Activated naive CD8-positive, alpha-beta T cell treated with anti-CD3 and anti-CD28 coated beads for 36 hours (primary cell): ENCODE measurements at regions not wholly inside any gene's neighbourhood (a gene's known extent, or its start where the extent isn't known, plus 50 kb on each side); places are given as distances from the start of the nearest gene placed in this dataset.

Source experiments
- DNase-seq: peaks from one replicate; pipeline ENCODE4 v3.0.0; 2021
- H3K27ac Mint-ChIP-seq: one replicate; pipeline ENCODE4 v1.8.0; 2022; ENCODE audit warnings: mild to moderate bottlenecking, moderate library complexity, mixed read lengths
- H3K27me3 Mint-ChIP-seq: one replicate; pipeline ENCODE4 v1.8.0; 2022; ENCODE audit warnings: mild to moderate bottlenecking, mixed read lengths
- H3K36me3 Mint-ChIP-seq: one replicate; pipeline ENCODE4 v1.8.0; 2021; ENCODE audit warnings: mild to moderate bottlenecking, mixed read lengths
- H3K4me1 Mint-ChIP-seq: one replicate; pipeline ENCODE4 v1.8.0; 2021; ENCODE audit warnings: mixed read lengths
- H3K4me3 Mint-ChIP-seq: one replicate; pipeline ENCODE4 v1.8.0; 2022; ENCODE audit warnings: mild to moderate bottlenecking, moderate library complexity, mixed read lengths
- H3K9me3 Mint-ChIP-seq: one replicate; pipeline ENCODE4 v1.8.0; 2022; ENCODE audit warnings: mixed read lengths

DNA sequence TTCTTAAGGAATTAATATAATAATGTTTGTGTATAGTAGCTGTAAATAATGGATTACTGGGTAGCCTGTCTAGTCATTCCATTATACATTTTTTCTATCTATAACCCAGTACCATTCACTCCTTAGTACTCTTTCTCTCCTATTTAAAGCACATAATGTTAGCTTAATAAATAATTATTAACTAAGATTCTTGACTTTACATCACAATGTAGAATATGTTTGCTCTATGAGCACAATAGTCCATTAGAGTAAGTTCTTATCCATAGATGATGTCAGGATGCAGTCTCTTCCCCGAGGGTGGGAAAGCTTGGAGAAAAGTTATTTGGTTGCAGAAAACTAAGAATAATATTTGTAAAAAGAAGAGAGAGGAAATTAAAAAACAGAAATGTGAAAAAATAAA, 226.4 kb upstream of the EYS start:
- Mint-ChIP-seq H3K36me3 (no peaks in the 10 kb centered on the region), H3K27me3 (no peaks in the 10 kb centered on the region), H3K4me3 (no peak overlapping the region), H3K4me1 (no peaks in the 10 kb centered on the region), H3K27ac (no peak overlapping the region), H3K9me3 (peaks cover 4% of the 10 kb centered on the region)
- DNase-seq, result no peak

DNA sequence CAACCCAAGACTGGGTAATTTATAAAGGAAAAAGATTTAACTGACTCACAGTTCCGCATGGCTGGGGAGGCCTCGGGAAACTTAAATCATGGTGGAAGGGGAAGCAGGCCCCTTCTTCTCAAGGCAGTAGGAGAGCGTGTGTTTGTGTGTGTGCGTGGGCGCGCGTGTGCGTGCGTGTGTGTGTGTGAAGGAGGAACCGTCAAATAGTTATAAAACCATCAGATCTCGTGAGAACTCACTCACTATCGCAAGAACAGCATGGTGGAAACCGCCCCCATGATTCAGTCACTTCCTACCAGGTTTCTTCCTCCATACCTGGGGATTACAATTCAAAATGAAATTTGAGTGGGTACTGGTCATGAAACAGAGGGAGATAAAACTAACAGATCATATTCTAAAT, 220.1 kb upstream of the EYS start:
- H3K27ac Mint-ChIP-seq, result no peak overlapping the region
- H3K4me1 Mint-ChIP-seq, result no peaks in the 10 kb centered on the region
- peaks cover 3% of the 10 kb centered on the region for H3K9me3 Mint-ChIP-seq

DNA sequence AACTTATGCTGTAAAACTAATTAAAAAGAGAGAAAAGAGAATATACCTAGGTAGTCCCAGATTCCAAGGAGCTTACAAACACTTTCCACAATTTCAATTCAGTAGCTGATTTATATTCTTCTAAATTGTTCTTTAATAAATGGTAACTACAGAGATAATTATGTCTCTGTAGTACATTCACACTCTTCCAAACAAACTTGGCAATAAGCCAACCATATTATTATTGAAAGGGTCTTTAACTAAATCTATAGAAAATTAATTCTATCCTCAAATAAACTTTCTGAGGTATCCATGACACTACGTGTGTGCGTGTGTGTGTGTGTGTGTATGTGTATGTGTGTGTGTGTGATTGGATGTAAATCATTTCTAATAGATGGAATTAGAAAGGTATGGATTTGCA, 217.4 kb upstream of the EYS start:
- no peak overlapping the region for H3K27ac Mint-ChIP-seq
- H3K4me1 Mint-ChIP-seq, result no peaks in the 10 kb centered on the region
- no peaks in the 10 kb centered on the region for H3K36me3 Mint-ChIP-seq
- DNase-seq, result no peak
- peaks cover 4% of the 10 kb centered on the region for H3K9me3 Mint-ChIP-seq
- H3K4me3 Mint-ChIP-seq, result no peak overlapping the region
- no peaks in the 10 kb centered on the region for H3K27me3 Mint-ChIP-seq

More for the DNA sequence above, 220.1 kb upstream of the EYS start:
- Mint-ChIP-seq H3K27me3 (no peaks in the 10 kb centered on the region), H3K4me3 (no peak overlapping the region), H3K36me3 (no peaks in the 10 kb centered on the region)
- no peak for DNase-seq

DNA sequence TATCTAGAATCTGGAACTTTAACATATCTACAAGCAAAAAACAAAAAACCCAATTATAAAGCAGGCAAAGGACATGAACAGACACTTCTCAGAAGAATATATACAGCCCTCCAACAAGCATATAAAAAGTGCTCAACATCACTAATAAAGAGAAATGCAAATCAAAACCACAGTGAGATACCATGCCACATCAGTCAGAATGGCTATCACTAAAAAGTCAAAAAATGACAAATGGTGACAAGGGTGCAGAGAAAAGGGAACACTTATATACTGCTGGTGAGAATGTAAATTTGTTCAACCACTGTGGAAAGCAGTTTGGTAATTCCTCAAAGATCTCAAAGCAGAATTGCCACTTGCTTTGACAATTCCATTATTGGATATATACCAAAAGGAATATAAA, 215.0 kb upstream of the EYS start:
- Mint-ChIP-seq H3K9me3 (peaks cover 4% of the 10 kb centered on the region), H3K4me1 (no peaks in the 10 kb centered on the region), H3K4me3 (no peak overlapping the region), H3K27me3 (no peaks in the 10 kb centered on the region), H3K27ac (no peak overlapping the region), H3K36me3 (no peaks in the 10 kb centered on the region)
- DNase-seq, result no peak

DNA sequence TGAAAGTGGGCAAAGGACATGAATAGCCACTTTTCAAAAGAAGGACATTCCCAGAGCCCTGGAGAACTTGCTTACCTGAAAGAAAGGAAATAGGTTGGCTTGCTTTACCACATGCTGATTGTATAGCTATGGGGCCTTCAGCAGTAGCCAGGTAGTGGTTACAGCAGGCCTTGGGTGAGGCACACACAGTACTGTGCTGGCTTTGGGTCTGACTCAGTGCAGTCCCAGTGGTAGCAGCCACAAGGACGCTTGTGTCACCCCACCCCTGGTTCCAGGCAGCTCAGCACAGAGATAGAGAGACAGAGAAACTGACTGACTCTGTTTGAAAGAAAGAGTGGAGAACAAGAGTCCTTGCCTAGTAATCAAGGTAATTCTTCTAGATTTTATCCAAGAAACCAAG, 201.0 kb upstream of the EYS start:
- DNase-seq, result no peak
- Mint-ChIP-seq H3K36me3 (no peaks in the 10 kb centered on the region), H3K4me3 (no peak overlapping the region), H3K27ac (no peak overlapping the region), H3K4me1 (no peaks in the 10 kb centered on the region), H3K9me3 (peaks cover 3% of the 10 kb centered on the region), H3K27me3 (no peaks in the 10 kb centered on the region)

DNA sequence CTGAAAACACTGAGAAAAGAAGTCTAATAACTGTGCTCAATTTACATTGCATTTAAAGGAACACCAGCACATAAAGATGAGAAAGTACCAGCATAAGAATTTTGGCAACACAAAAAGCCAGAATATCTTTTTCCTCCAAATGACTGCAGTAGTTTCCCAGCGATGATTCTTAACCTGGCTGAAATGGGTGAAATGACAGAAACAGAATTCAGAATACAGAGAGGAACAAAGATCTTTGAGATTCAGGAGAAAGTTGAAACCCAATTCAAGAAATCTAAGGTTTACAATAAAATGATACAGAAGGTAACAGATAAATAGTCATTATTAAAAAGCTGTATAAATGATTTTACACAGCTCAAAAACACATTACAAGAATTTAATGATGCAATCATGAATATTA, 197.0 kb upstream of the EYS start:
- Mint-ChIP-seq H3K4me1 (no peaks in the 10 kb centered on the region), H3K4me3 (no peak overlapping the region)

DNA sequence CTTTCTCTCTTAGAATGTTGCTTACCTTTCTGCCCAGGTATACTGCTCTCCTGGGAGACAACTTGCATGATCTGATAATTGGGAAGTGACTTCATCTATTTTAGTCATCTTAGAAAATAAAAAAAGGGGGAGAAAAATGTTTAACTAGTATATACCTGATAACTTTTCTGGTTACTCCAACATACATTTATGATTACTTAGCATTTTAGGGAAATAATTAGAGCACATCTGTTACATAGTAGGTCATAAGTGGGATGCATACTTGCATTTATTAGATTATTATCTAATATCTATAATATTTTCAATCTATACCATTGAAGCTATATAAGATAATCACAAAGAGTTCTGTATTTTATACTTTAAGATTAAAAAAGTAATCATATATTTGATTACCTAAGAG, 193.9 kb upstream of the EYS start:
- Mint-ChIP-seq H3K36me3 (no peaks in the 10 kb centered on the region), H3K9me3 (peaks cover 3% of the 10 kb centered on the region), H3K4me1 (no peaks in the 10 kb centered on the region), H3K27me3 (no peaks in the 10 kb centered on the region), H3K4me3 (no peak overlapping the region), H3K27ac (no peak overlapping the region)
- no peak for DNase-seq

More for the DNA sequence above, 197.0 kb upstream of the EYS start:
- no peak for DNase-seq
- no peak overlapping the region for H3K27ac Mint-ChIP-seq
- H3K27me3 Mint-ChIP-seq, result no peaks in the 10 kb centered on the region
- H3K9me3 Mint-ChIP-seq, result peaks cover 3% of the 10 kb centered on the region
- H3K36me3 Mint-ChIP-seq, result no peaks in the 10 kb centered on the region

DNA sequence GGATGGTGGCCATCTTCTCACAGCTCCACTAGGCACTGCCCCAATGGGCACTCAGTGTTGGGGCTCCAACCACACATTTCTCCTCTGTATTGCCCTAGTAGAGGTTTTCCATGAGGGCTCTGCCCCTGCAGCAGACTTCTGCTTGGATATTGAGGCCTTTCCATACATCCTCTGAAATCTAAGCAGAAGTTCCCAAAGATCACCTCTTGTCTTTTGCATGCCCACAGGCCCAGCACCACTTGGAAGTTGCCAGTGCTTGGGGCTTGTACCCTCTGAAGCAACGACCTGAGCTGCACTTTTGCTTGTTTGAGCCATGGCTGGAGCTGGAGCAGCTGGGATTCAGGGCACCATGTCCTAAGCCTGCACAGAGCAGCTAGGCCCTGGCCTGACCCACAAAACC, 189.1 kb upstream of the EYS start:
- Mint-ChIP-seq H3K4me3 (no peak overlapping the region), H3K27ac (no peak overlapping the region), H3K27me3 (no peaks in the 10 kb centered on the region), H3K36me3 (no peaks in the 10 kb centered on the region), H3K9me3 (peaks cover 3% of the 10 kb centered on the region), H3K4me1 (no peaks in the 10 kb centered on the region)
- no peak for DNase-seq

DNA sequence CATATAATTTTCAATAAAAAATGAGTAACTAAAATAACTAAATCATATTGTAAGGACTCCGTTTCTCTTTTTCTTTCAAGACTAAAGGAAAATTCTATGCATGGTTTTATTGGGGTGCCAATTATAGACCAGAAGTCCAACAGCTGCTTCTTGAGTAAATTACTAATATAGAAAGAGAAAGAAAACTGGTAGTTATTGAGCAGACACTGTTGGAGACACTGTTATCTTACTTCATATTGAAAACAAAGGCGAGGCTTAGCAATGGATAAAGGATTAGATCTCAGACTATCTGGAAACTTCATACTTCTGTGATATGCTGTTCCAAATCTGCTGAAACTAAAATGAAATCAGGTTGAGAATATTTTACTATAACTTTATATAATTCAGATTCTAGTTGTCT, 169.6 kb upstream of the EYS start:
- H3K27me3 Mint-ChIP-seq, result no peaks in the 10 kb centered on the region
- H3K9me3 Mint-ChIP-seq, result no peaks in the 10 kb centered on the region
- no peak for DNase-seq
- H3K4me3 Mint-ChIP-seq, result no peak overlapping the region
- H3K27ac Mint-ChIP-seq, result no peak overlapping the region
- no peaks in the 10 kb centered on the region for H3K36me3 Mint-ChIP-seq
- no peaks in the 10 kb centered on the region for H3K4me1 Mint-ChIP-seq

DNA sequence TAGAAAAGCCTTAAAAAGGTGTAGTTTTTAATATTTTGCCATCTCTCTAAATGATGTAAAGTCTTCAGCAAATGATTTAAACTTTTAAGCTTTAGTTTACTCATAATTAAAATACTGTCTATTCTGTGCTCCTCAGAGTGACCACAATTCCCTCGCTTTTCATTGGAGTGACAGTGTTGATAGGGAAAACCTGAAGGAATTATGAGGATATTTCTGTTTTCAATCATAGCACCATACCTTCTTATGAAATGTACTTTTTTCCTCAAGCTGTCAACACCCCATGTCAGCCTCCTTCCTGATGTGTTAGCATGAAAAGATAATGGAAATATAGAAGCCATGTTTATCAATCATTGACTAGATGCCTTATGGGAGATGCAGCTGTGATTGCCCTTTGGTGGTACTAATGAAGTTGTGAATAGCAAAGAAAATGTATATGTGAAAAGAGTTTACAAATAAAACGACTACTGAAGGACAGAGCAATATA, 145.4 kb upstream of the EYS start:
- Mint-ChIP-seq H3K27ac (no peak overlapping the region), H3K36me3 (no peaks in the 10 kb centered on the region), H3K4me1 (no peaks in the 10 kb centered on the region), H3K4me3 (no peak overlapping the region), H3K27me3 (no peaks in the 10 kb centered on the region), H3K9me3 (peaks cover 5% of the 10 kb centered on the region)
- no peak for DNase-seq

DNA sequence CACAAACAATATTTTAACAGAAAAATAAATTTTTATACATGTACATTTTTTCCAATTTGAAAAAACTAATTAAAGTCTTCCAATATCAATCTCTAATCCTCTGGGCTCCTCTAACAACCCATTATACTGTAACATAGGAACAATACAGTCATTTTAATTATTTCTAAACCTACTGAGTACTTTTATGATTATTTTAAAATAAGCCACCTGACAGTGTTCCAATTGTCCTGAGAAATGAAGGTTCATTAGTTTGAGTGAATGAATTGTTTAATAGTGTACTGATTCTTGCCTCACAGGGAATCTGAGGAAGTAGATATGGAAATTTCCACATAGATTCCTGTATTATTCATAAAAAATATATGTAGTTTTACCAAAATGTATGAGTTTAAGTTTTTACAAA, 123.1 kb upstream of the EYS start:
- H3K4me1 Mint-ChIP-seq, result no peaks in the 10 kb centered on the region
- no peak overlapping the region for H3K27ac Mint-ChIP-seq
- DNase-seq, result no peak
- no peaks in the 10 kb centered on the region for H3K36me3 Mint-ChIP-seq
- peaks cover 5% of the 10 kb centered on the region for H3K9me3 Mint-ChIP-seq
- no peaks in the 10 kb centered on the region for H3K27me3 Mint-ChIP-seq
- no peak overlapping the region for H3K4me3 Mint-ChIP-seq

DNA sequence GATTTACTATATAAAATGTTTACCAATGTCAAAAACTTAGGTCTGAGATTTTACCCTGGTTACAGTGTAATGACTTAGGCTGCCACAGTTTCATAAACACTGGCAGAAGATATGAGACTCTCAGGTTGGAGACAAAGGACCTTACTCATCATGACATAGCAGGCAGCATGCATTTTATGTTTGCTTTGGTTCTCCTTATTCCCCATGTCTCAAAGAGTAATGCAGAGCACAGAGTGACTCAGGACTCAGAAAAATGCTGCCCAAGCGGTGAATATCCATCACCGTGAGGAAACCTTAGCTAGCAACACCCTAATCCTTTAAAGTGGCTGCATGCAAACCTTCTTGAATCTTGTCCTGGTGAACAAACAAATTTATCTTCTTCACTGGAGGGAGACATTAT, 112.1 kb upstream of the EYS start:
- Mint-ChIP-seq H3K4me1 (no peaks in the 10 kb centered on the region), H3K27me3 (no peaks in the 10 kb centered on the region), H3K9me3 (peaks cover 14% of the 10 kb centered on the region), H3K4me3 (no peak overlapping the region), H3K36me3 (no peaks in the 10 kb centered on the region), H3K27ac (no peak overlapping the region)
- DNase-seq, result no peak

DNA sequence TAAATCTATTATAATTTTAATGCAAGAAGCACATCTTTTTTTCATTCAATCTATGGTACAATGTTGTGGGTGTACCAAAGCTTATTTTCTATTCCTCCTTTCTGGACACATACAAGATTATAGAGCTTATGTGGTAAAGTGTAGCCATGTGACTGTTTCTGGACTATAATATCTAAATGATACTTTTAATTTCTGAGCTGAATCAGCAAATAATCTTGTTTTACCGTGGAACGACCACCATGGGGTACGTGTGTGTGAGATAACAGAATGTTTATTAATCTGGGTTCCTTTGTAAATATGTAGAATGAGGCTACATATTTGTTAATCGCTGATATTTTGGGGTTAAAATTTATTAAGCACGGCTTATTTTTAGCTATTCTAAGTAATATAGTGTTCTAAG, 111.5 kb upstream of the EYS start:
- Mint-ChIP-seq H3K4me3 (no peak overlapping the region), H3K4me1 (no peaks in the 10 kb centered on the region), H3K27me3 (no peaks in the 10 kb centered on the region), H3K27ac (no peak overlapping the region), H3K9me3 (peaks cover 14% of the 10 kb centered on the region), H3K36me3 (no peaks in the 10 kb centered on the region)
- DNase-seq, result no peak

DNA sequence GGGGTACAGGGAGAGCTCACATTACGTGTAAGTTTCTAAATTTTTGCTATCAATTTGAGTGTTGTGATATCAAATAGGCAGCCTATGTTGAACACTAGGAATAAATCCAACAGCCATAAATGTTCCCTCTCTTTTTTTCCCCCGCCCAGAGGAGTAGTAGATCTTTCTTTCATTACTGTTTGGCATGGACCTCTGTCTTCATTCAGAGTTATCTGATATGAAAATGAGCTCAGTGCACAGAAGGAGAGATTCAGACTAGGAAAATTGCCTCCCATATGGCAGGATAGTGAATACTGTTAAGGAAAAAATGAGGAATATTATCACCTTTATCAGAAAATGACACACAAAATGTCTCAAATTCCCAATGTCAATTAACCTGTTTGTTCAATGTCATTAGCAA, 110.0 kb upstream of the EYS start:
- Mint-ChIP-seq H3K9me3 (peaks cover 14% of the 10 kb centered on the region), H3K27me3 (no peaks in the 10 kb centered on the region), H3K4me3 (no peak overlapping the region), H3K4me1 (no peaks in the 10 kb centered on the region), H3K36me3 (no peaks in the 10 kb centered on the region), H3K27ac (no peak overlapping the region)
- no peak for DNase-seq

DNA sequence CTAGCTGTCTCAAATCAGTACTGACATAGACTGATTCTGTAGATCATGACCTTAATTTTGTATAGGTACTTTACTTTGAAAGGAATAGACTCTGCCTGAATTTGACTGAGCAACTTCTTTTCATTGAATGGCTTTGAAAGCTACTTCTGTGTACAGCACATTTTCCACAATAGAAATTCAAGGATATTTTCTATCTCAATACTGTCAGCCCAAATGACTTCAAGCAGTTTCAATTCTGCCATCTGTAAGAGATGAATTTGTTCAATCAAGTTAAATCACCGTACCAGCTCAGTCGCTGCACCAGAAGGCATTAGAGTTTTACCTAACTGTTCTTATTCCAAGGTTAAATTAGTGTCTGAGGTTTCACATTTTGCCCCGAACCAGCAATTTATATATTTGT, 107.0 kb upstream of the EYS start:
- Mint-ChIP-seq H3K27ac (no peak overlapping the region), H3K36me3 (no peaks in the 10 kb centered on the region), H3K27me3 (no peaks in the 10 kb centered on the region), H3K4me3 (no peak overlapping the region), H3K9me3 (peaks cover 2% of the 10 kb centered on the region), H3K4me1 (no peaks in the 10 kb centered on the region)
- no peak for DNase-seq

DNA sequence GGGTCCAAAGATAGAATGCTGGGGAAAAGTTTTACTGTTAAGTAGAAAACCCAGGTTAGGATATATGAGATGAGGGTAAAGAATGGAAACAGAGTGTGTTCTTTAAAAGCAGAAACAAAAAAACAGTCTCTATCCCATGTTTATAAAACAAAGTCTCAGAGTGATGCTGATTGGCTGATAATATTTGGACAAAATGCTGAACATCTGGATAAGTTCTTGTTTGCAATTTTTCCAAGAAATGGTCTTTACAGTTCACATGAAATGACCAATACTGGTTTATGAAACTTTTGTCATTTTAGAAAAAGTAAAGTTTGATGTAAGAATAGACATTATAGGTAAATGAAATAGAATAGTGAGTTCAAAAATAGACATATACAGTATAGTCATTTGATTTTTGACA, 96.2 kb upstream of the EYS start:
- H3K9me3 Mint-ChIP-seq, result peaks cover 6% of the 10 kb centered on the region
- no peak overlapping the region for H3K4me3 Mint-ChIP-seq
- no peaks in the 10 kb centered on the region for H3K27me3 Mint-ChIP-seq
- no peaks in the 10 kb centered on the region for H3K36me3 Mint-ChIP-seq
- DNase-seq, result no peak
- no peaks in the 10 kb centered on the region for H3K4me1 Mint-ChIP-seq
- H3K27ac Mint-ChIP-seq, result no peak overlapping the region

DNA sequence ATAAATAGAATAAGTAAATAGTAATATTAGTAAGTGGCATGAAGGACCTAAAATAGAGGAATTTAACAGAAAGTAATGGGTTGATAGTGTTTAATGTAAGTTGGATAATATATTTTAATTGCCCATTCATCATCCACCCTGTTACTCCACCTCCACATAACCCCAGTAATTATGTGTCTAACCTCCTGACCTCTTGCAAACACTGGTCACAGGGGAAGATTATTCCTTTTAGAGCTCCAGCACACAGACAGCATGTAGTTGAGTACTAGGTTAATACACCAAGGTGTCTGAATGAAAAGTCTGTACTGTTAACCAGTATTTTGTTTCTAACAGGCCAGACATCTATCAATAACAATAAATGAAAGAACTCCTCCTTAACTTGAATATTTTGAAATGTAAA, 92.4 kb upstream of the EYS start:
- H3K4me1 Mint-ChIP-seq, result no peaks in the 10 kb centered on the region
- H3K36me3 Mint-ChIP-seq, result no peaks in the 10 kb centered on the region
- peaks cover 10% of the 10 kb centered on the region for H3K9me3 Mint-ChIP-seq
- H3K27ac Mint-ChIP-seq, result no peak overlapping the region
- no peak for DNase-seq
- H3K27me3 Mint-ChIP-seq, result no peaks in the 10 kb centered on the region
- H3K4me3 Mint-ChIP-seq, result no peak overlapping the region
